NCI-H1105 (cell line): ENCODE measurements at regions not wholly inside any gene's neighbourhood (a gene's known extent, or its start where the extent isn't known, plus 50 kb on each side); places are given as distances from the start of the nearest gene placed in this dataset.
A peak's percentile ranks its signal among the peaks of the same experiment; 100 is the strongest.
"Not testable (repeated sequence)": the region's sequence is repeated elsewhere in the genome, so short reads cannot be mapped to it uniquely, and the experiment has no call there.

Experiments used
- DNase-seq: peaks from one replicate; lab custom pipeline; 2025; lab: John Stamatoyannopoulos, UW

- no peak for DNase-seq
Measured at GRCh38 chr14:55898938-55899337, 219.3 kb upstream of the PELI2 start.

- no peak for DNase-seq
Measured at GRCh38 chr14:55899531-55899930, 218.7 kb upstream of the PELI2 start.

- no peak for DNase-seq
Measured at GRCh38 chr14:55900749-55901148, 217.5 kb upstream of the PELI2 start.

- DNase-seq, result no peak
Measured at GRCh38 chr14:55901291-55901690, 216.9 kb upstream of the PELI2 start.

GRCh38 chr14:55902241-55902640 is 216.0 kb upstream of the PELI2 start:
- DNase-seq, result no peak

- no peak for DNase-seq
Measured at GRCh38 chr14:55904086-55904485, 214.1 kb upstream of the PELI2 start.

- DNase-seq, result no peak
Measured at GRCh38 chr14:55908106-55908505, 210.1 kb upstream of the PELI2 start.

- DNase-seq, result no peak
Measured at GRCh38 chr14:55909879-55910278, 208.3 kb upstream of the PELI2 start.

GRCh38 chr14:55910601-55911243 is 207.5 kb upstream of the PELI2 start:
- no peak for DNase-seq

GRCh38 chr14:55911776-55912175 is 206.4 kb upstream of the PELI2 start:
- no peak for DNase-seq

GRCh38 chr14:55912344-55912743 is 205.9 kb upstream of the PELI2 start:
- DNase-seq, result no peak

- DNase-seq, result no peak
Measured at GRCh38 chr14:55913324-55914025, 204.7 kb upstream of the PELI2 start.

GRCh38 chr14:55914771-55915170 is 203.4 kb upstream of the PELI2 start:
- DNase-seq, result no peak

GRCh38 chr14:55915456-55915855 is 202.8 kb upstream of the PELI2 start:
- no peak for DNase-seq

GRCh38 chr14:55919800-55920199 is 198.4 kb upstream of the PELI2 start:
- DNase-seq, result not testable (repeated sequence)

GRCh38 chr14:55921511-55921910 is 196.7 kb upstream of the PELI2 start:
- DNase-seq, result no peak

- DNase-seq, result peak; percentile 39
Measured at GRCh38 chr14:55926007-55926406, 192.2 kb upstream of the PELI2 start.

GRCh38 chr14:55927028-55927427 is 191.2 kb upstream of the PELI2 start:
- DNase-seq, result no peak

- no peak for DNase-seq
Measured at GRCh38 chr14:55928276-55928675, 189.9 kb upstream of the PELI2 start.

- DNase-seq, result no peak
Measured at GRCh38 chr14:55929136-55929535, 189.1 kb upstream of the PELI2 start.

- no peak for DNase-seq
Measured at GRCh38 chr14:55930016-55930784, 188.0 kb upstream of the PELI2 start.

- DNase-seq, result no peak
Measured at GRCh38 chr14:55936691-55937090, 181.5 kb upstream of the PELI2 start.

- peak; percentile 39 for DNase-seq
Measured at GRCh38 chr14:55938249-55938791, 179.9 kb upstream of the PELI2 start.
